PC-3 (cell line): ENCODE measurements at regions not wholly inside any gene's neighbourhood (a gene's known extent, or its start where the extent isn't known, plus 50 kb on each side); places are given as distances from the start of the nearest gene placed in this dataset.

ENCODE experiments used
- ATAC-seq: fragments of 200-7000 bp; cut with Tn5 transposase; 2 replicates; pipeline ENCODE4 v1.9.1; 2020; ENCODE audit warnings: mild to moderate bottlenecking, moderate library complexity
- BruUV-seq: library from RNA; stranded (reverse); fragments of 400-500 nt; replicated peaks from 2 replicates; lab custom pipeline; 2021; lab: Mats Ljungman, UMichigan
- CTCF ChIA-PET: fragments of 300-600 bp; sonication (Branson Sonifier 250); formaldehyde crosslinking; loops from one replicate; lab custom pipeline; 2022; ENCODE audit warnings: antibody characterized with exemption; lab: Charles Lee
- POLR2A ChIA-PET: fragments of 300-600 bp; sonication (Branson Sonifier 250); formaldehyde crosslinking; loops from one replicate; lab custom pipeline; 2022; ENCODE audit warnings: antibody characterized with exemption; ENCODE audit not compliant: unreplicated experiment; lab: Charles Lee
- DNase-seq: peaks from one replicate; pipeline ENCODE4 v3.0.0-alpha.2; 2015
- H2AFZ ChIP-seq: fragments of 300-600 bp; sonication (generic); 2 replicates; pipeline ENCODE4 v1.6.0; 2016; ENCODE audit warnings: antibody characterized with exemption, low read length
- H3F3A ChIP-seq: fragments of 300-600 bp; sonication (generic); one replicate; pipeline ENCODE4 v1.6.0; 2017; ENCODE audit warnings: antibody characterized with exemption, low read length, control low read depth, mild to moderate bottlenecking; ENCODE audit not compliant: unreplicated experiment
- H3K27ac ChIP-seq: fragments of 300-600 bp; sonication (generic); 2 replicates; pipeline ENCODE4 v1.5.1; 2016; ENCODE audit warnings: mild to moderate bottlenecking, low read length
- H3K27me3 ChIP-seq: fragments of 300-600 bp; sonication (generic); 2 replicates; pipeline ENCODE4 v1.6.1; 2016; ENCODE audit warnings: low read length, mixed read lengths
- H3K36me3 ChIP-seq: fragments of 300-600 bp; sonication (generic); 2 replicates; pipeline ENCODE4 v1.6.1; 2016; ENCODE audit warnings: low read depth, mixed run types, low read length, mixed read lengths
- H3K4me1 ChIP-seq: fragments of 300-600 bp; sonication (generic); 2 replicates; pipeline ENCODE4 v1.5.1; 2016; ENCODE audit warnings: low read length; ENCODE audit not compliant: insufficient read depth
- H3K4me2 ChIP-seq: fragments of 300-600 bp; sonication (generic); 2 replicates; pipeline ENCODE4 v1.6.0; 2016; ENCODE audit warnings: low read length
- H3K4me3 ChIP-seq: fragments of 300-600 bp; sonication (generic); 2 replicates; pipeline ENCODE4 v1.5.1; 2016; ENCODE audit warnings: mild to moderate bottlenecking, low read length, mixed read lengths
- H3K79me2 ChIP-seq: fragments of 300-600 bp; sonication (generic); 2 replicates; pipeline ENCODE4 v1.6.1; 2017; ENCODE audit warnings: low read length, mixed read lengths
- H3K9ac ChIP-seq: fragments of 300-600 bp; sonication (generic); 2 replicates; pipeline ENCODE4 v1.6.0; 2016; ENCODE audit warnings: mild to moderate bottlenecking, low read length
- H3K9me2 ChIP-seq: fragments of 300-600 bp; sonication (generic); replicated peaks from 2 replicates; pipeline ENCODE4 v1.6.1; 2016; ENCODE audit warnings: mixed run types, low read length, mixed read lengths
- H3K9me3 ChIP-seq: fragments of 300-600 bp; sonication (generic); 2 replicates; pipeline ENCODE4 v1.6.1; 2016; ENCODE audit warnings: low read length, mixed read lengths
- H4K20me1 ChIP-seq: fragments of 300-600 bp; sonication (generic); 2 replicates; pipeline ENCODE4 v1.6.1; 2016; ENCODE audit warnings: low read length, mixed read lengths
- CTCF ChIP-seq: fragments of 300-600 bp; sonication (generic); conservative IDR thresholded peaks from 2 replicates; pipeline ENCODE4 v1.5.1; 2017; ENCODE audit warnings: antibody characterized with exemption, low read depth, mild to moderate bottlenecking, low read length
- EZH2 ChIP-seq: fragments of 300-600 bp; sonication (generic); IDR thresholded peaks from one replicate; pipeline ENCODE4 v1.6.1; 2017; ENCODE audit warnings: antibody characterized with exemption, mild to moderate bottlenecking, low read length; ENCODE audit not compliant: unreplicated experiment
- EZH2phosphoT487 ChIP-seq: fragments of 300-600 bp; sonication (generic); IDR thresholded peaks from 2 replicates; pipeline ENCODE4 v1.6.1; 2018; ENCODE audit warnings: mild to moderate bottlenecking, antibody characterized with exemption, low read length, borderline replicate concordance
- intact Hi-C: fragments of 100-400 bp; cut with micrococcal nuclease; formaldehyde crosslinking; loops from 2 replicates; pipeline ENCODE4 v1.9.0; 2023

GRCh38 chr10:105745596-105746148, 1104.6 kb downstream of the SORCS3 start:
- Histone ChIP-seq H3K9me3 (no peaks in the 10 kb centered on the region), H3K36me3 (no peaks in the 10 kb centered on the region), H3K27me3 (no peaks in the 10 kb centered on the region), H3K9ac (no peak overlapping the region), H3K27ac (no peak overlapping the region), H3K4me1 (no peaks in the 10 kb centered on the region), H3K79me2 (no peaks in the 10 kb centered on the region), H3F3A (no peaks in the 10 kb centered on the region), H3K9me2 (no peaks in the 10 kb centered on the region), H3K4me2 (no peak overlapping the region), H3K4me3 (no peak overlapping the region), H2AFZ (no peak overlapping the region), H4K20me1 (no peaks in the 10 kb centered on the region)
- TF ChIP-seq EZH2 = no peak
- TF ChIP-seq EZH2phosphoT487 = no peak
- TF ChIP-seq CTCF = no peak
- intact Hi-C loops = no loop called here
- CTCF ChIA-PET = no interaction called here
- DNase-seq (no peak), ATAC-seq (no peak)
- no TSS peak for BruUV-seq
- POLR2A ChIA-PET = no interaction called here

- no peaks in the 10 kb centered on the region for H3K4me1 ChIP-seq
- no peak for DNase-seq
- intact Hi-C loops = no loop called here
- no peak overlapping the region for H3K27ac ChIP-seq
- no peak overlapping the region for H2AFZ ChIP-seq
- H3K4me3 ChIP-seq = no peak overlapping the region
- no peaks in the 10 kb centered on the region for H3K27me3 ChIP-seq
- no peaks in the 10 kb centered on the region for H3K36me3 ChIP-seq
- no peaks in the 10 kb centered on the region for H3K9me3 ChIP-seq
- H3K4me2 ChIP-seq = no peak overlapping the region
- H4K20me1 ChIP-seq = no peaks in the 10 kb centered on the region
- no TSS peak for BruUV-seq
- H3K79me2 ChIP-seq = no peaks in the 10 kb centered on the region
- ChIA-PET CTCF (no interaction called here), POLR2A (no interaction called here)
- H3K9me2 ChIP-seq = no peaks in the 10 kb centered on the region
- TF ChIP-seq CTCF (no peak), EZH2phosphoT487 (no peak), EZH2 (no peak)
- no peak for ATAC-seq
- no peak overlapping the region for H3K9ac ChIP-seq
- H3F3A ChIP-seq = no peaks in the 10 kb centered on the region
Observed at GRCh38 chr10:105743343-105744056, 1102.4 kb downstream of the SORCS3 start.

GRCh38 chr10:105742923-105743322, 1101.8 kb downstream of the SORCS3 start:
- intact Hi-C loops = no loop called here
- ATAC-seq = no peak
- ChIA-PET CTCF (no interaction called here), POLR2A (no interaction called here)
- Histone ChIP-seq H2AFZ (no peak overlapping the region), H3K79me2 (no peaks in the 10 kb centered on the region), H4K20me1 (no peaks in the 10 kb centered on the region), H3K4me1 (no peaks in the 10 kb centered on the region), H3K4me2 (no peak overlapping the region), H3K27ac (no peak overlapping the region), H3K9ac (no peak overlapping the region), H3K4me3 (no peak overlapping the region), H3K9me3 (no peaks in the 10 kb centered on the region), H3F3A (no peaks in the 10 kb centered on the region), H3K27me3 (no peaks in the 10 kb centered on the region), H3K36me3 (no peaks in the 10 kb centered on the region), H3K9me2 (no peaks in the 10 kb centered on the region)
- TF ChIP-seq CTCF (no peak), EZH2 (no peak), EZH2phosphoT487 (no peak)
- DNase-seq = no peak
- BruUV-seq = no TSS peak
